Astrocyte (in vitro differentiated cells and primary cell): ENCODE measurements at regions not wholly inside any gene's neighbourhood (a gene's known extent, or its start where the extent isn't known, plus 50 kb on each side); places are given as distances from the start of the nearest gene placed in this dataset.

Experiments used
- DNase-seq: peaks from one replicate; pipeline ENCODE4 v3.0.0-alpha.2; 2010; ENCODE audit warnings: low read depth
- FAIRE-seq: peaks from 2 replicates; lab custom pipeline; 2011; peaks lifted over from hg19 to GRCh38; lab: Jason Lieb, UNC
- H2AFZ ChIP-seq: 2 replicates; pipeline ENCODE4 v1.6.0; 2012; ENCODE audit warnings: low read depth, low read length, inconsistent platforms
- H3K27ac ChIP-seq: 2 replicates; pipeline ENCODE4 v1.5.1; 2011; ENCODE audit warnings: low read depth, low read length, inconsistent platforms
- H3K27me3 ChIP-seq: 2 replicates; pipeline ENCODE4 v1.6.0; 2011; ENCODE audit warnings: low read length, inconsistent platforms; ENCODE audit not compliant: insufficient read depth
- H3K36me3 ChIP-seq: 2 replicates; pipeline ENCODE4 v1.5.1; 2011; ENCODE audit warnings: low read length, inconsistent platforms; ENCODE audit not compliant: insufficient read depth
- H3K4me1 ChIP-seq: 2 replicates; pipeline ENCODE4 v1.5.1; 2011; ENCODE audit warnings: low read length, inconsistent platforms; ENCODE audit not compliant: insufficient read depth
- H3K4me2 ChIP-seq: 2 replicates; pipeline ENCODE4 v1.6.0; 2012; ENCODE audit warnings: low read length, inconsistent platforms
- H3K4me3 ChIP-seq: 2 replicates; pipeline ENCODE4 v1.5.1; 2011; ENCODE audit warnings: low read depth, mild to moderate bottlenecking, low read length, inconsistent platforms; ENCODE audit not compliant: insufficient read depth
- H3K79me2 ChIP-seq: 2 replicates; pipeline ENCODE4 v1.6.0; 2012; ENCODE audit warnings: mild to moderate bottlenecking, low read length, inconsistent platforms; ENCODE audit not compliant: insufficient read depth
- H3K9ac ChIP-seq: 2 replicates; pipeline ENCODE4 v1.6.0; 2012; ENCODE audit warnings: mild to moderate bottlenecking, low read length, inconsistent platforms
- H3K9me3 ChIP-seq: 2 replicates; pipeline ENCODE4 v1.5.1; 2012; ENCODE audit warnings: low read depth, mild to moderate bottlenecking, low read length, inconsistent platforms; ENCODE audit not compliant: insufficient read depth
- H4K20me1 ChIP-seq: 2 replicates; pipeline ENCODE4 v1.6.0; 2012; ENCODE audit warnings: low read length, inconsistent platforms; ENCODE audit not compliant: insufficient read depth
- H3K27ac Mint-ChIP-seq: one replicate; pipeline ENCODE4 v1.8.0; 2021; ENCODE audit warnings: mild to moderate bottlenecking, mixed read lengths; ENCODE audit not compliant: unreplicated experiment
- H3K27me3 Mint-ChIP-seq: one replicate; pipeline ENCODE4 v1.8.0; 2021; ENCODE audit warnings: low read depth, mixed read lengths; ENCODE audit not compliant: unreplicated experiment
- H3K36me3 Mint-ChIP-seq: one replicate; pipeline ENCODE4 v1.8.0; 2021; ENCODE audit warnings: low read depth, mixed read lengths; ENCODE audit not compliant: unreplicated experiment
- H3K4me1 Mint-ChIP-seq: one replicate; pipeline ENCODE4 v1.8.0; 2021; ENCODE audit warnings: low read depth, mixed read lengths; ENCODE audit not compliant: unreplicated experiment
- H3K4me3 Mint-ChIP-seq: one replicate; pipeline ENCODE4 v1.8.0; 2021; ENCODE audit warnings: mild to moderate bottlenecking, moderate library complexity, mixed read lengths; ENCODE audit not compliant: unreplicated experiment
- H3K9me3 Mint-ChIP-seq: one replicate; pipeline ENCODE4 v1.8.0; 2021; ENCODE audit warnings: mild to moderate bottlenecking, mixed read lengths; ENCODE audit not compliant: unreplicated experiment
- EZH2 ChIP-seq: IDR thresholded peaks from 2 replicates; pipeline ENCODE4 v1.6.1; 2012; ENCODE audit warnings: mild to moderate bottlenecking, low read length, inconsistent platforms; ENCODE audit not compliant: insufficient read depth
- TF ChIP-seq, protein P1 (sequence below): IDR thresholded peaks from 2 replicates; pipeline ENCODE4 v1.5.1; 2011; ENCODE audit warnings: low read depth, mild to moderate bottlenecking, inconsistent platforms, low read length, moderate library complexity; ENCODE audit not compliant: insufficient read depth

DNA sequence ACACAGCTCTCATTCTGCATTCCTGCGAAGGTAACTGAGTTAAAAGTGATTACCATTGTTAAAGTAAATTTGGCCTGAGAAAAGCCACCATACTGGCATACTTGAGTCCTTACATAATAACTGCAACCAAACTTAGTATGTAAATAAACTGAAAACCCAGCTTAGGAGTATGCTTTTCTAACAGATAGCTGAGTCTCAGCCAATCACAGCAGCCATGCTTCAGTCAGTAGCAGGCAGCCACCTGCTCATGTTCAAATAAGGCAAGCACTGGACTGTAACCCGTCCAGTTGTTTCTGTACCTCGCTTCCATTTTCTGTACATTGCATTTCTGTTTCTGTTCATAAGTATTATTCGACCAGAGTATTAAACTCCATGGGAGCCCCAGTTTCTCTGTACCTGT is 58.6 kb downstream of the GCNT4 start:
- H3K27me3 Mint-ChIP-seq: peaks cover 9% of the 10 kb centered on the region
- DNase-seq: no peak
- H3K27me3 ChIP-seq: peaks cover 2% of the 10 kb centered on the region
- no peaks in the 10 kb centered on the region for H3K9me3 ChIP-seq
- no peak overlapping the region for H3K27ac Mint-ChIP-seq
- no peak for FAIRE-seq
- no peaks in the 10 kb centered on the region for H3K36me3 ChIP-seq
- H3K4me3 Mint-ChIP-seq: no peak overlapping the region
- H3K36me3 Mint-ChIP-seq: peaks cover 2% of the 10 kb centered on the region
- no peaks in the 10 kb centered on the region for H3K79me2 ChIP-seq
- no peak overlapping the region for H3K9ac ChIP-seq
- H2AFZ ChIP-seq: no peak overlapping the region
- H4K20me1 ChIP-seq: no peaks in the 10 kb centered on the region
- H3K9me3 Mint-ChIP-seq: peaks cover 2% of the 10 kb centered on the region
- no peak overlapping the region for H3K4me3 ChIP-seq
- TF ChIP-seq EZH2: no peak
- TF ChIP-seq, protein P1, sequence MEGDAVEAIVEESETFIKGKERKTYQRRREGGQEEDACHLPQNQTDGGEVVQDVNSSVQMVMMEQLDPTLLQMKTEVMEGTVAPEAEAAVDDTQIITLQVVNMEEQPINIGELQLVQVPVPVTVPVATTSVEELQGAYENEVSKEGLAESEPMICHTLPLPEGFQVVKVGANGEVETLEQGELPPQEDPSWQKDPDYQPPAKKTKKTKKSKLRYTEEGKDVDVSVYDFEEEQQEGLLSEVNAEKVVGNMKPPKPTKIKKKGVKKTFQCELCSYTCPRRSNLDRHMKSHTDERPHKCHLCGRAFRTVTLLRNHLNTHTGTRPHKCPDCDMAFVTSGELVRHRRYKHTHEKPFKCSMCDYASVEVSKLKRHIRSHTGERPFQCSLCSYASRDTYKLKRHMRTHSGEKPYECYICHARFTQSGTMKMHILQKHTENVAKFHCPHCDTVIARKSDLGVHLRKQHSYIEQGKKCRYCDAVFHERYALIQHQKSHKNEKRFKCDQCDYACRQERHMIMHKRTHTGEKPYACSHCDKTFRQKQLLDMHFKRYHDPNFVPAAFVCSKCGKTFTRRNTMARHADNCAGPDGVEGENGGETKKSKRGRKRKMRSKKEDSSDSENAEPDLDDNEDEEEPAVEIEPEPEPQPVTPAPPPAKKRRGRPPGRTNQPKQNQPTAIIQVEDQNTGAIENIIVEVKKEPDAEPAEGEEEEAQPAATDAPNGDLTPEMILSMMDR: no peak
- no peaks in the 10 kb centered on the region for H3K4me1 ChIP-seq
- H3K4me1 Mint-ChIP-seq: no peaks in the 10 kb centered on the region
- H3K27ac ChIP-seq: no peak overlapping the region
- H3K4me2 ChIP-seq: no peak overlapping the region

DNA sequence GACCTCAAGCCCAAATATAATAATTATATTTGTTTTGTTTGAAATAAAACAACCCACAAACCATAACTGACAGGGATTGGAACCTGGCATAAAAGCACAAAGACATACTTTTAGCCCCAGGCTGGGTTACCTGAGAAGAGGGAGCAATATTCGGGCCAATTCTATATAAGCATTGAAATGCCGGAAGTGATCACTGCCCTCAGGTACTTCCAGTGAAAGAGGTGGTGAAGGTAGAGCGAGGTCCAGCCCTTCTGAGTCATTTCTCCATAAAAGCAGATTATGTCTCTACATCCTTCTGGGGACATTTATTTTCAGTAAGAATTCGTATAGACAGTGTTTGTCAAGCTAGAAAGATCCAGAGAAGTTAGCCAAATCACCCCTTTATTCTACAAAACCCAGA is 59.6 kb downstream of the GCNT4 start:
- Mint-ChIP-seq H3K9me3 (peaks cover 2% of the 10 kb centered on the region), H3K27ac (no peak overlapping the region)
- no peak for DNase-seq

DNA sequence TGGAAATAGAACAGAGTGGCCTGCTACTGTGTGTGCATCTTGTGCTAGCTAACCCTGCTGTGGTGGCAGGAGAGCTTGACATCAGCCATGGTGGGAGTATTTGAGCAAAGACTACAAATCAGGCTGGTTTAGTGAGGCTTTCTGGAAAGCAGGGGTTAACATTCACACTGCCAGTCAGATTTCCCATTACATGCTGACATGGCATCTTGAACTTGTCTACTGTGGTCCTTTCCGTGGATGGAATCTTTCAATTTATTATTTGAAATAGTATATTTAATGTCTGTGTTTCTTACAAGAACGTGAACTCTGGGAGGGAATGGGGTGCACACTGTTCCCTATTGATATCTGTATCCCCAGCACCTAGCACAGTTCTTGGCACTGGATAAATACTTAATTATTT is 60.8 kb downstream of the GCNT4 start:
- Histone ChIP-seq H4K20me1 (no peaks in the 10 kb centered on the region), H3K9ac (no peak overlapping the region), H3K36me3 (no peaks in the 10 kb centered on the region), H3K79me2 (no peaks in the 10 kb centered on the region), H3K4me3 (no peak overlapping the region), H3K4me1 (no peaks in the 10 kb centered on the region), H2AFZ (no peak overlapping the region), H3K4me2 (no peak overlapping the region), H3K27me3 (peaks cover 2% of the 10 kb centered on the region), H3K9me3 (no peaks in the 10 kb centered on the region), H3K27ac (no peak overlapping the region)
- no peak overlapping the region for H3K27ac Mint-ChIP-seq
- DNase-seq (no peak), FAIRE-seq (no peak)
- H3K27me3 Mint-ChIP-seq: peaks cover 9% of the 10 kb centered on the region
- H3K4me3 Mint-ChIP-seq: no peak overlapping the region
- peaks cover 2% of the 10 kb centered on the region for H3K36me3 Mint-ChIP-seq
- TF ChIP-seq, protein P1: no peak
- TF ChIP-seq EZH2: no peak
- H3K4me1 Mint-ChIP-seq: no peaks in the 10 kb centered on the region
- H3K9me3 Mint-ChIP-seq: no peaks in the 10 kb centered on the region

More for the DNA sequence above, 59.6 kb downstream of the GCNT4 start:
- no peak overlapping the region for H3K4me2 ChIP-seq
- H3K4me3 ChIP-seq: no peak overlapping the region
- TF ChIP-seq, protein P1: no peak
- no peak for TF ChIP-seq EZH2
- H4K20me1 ChIP-seq: no peaks in the 10 kb centered on the region
- no peak overlapping the region for H2AFZ ChIP-seq
- no peak overlapping the region for H3K9ac ChIP-seq
- no peaks in the 10 kb centered on the region for H3K79me2 ChIP-seq
- H3K9me3 ChIP-seq: no peaks in the 10 kb centered on the region
- no peak for FAIRE-seq
- H3K27ac ChIP-seq: no peak overlapping the region
- peaks cover 9% of the 10 kb centered on the region for H3K27me3 Mint-ChIP-seq
- H3K36me3 Mint-ChIP-seq: peaks cover 2% of the 10 kb centered on the region
- H3K4me1 ChIP-seq: no peaks in the 10 kb centered on the region
- H3K4me1 Mint-ChIP-seq: no peaks in the 10 kb centered on the region
- H3K4me3 Mint-ChIP-seq: no peak overlapping the region
- peaks cover 2% of the 10 kb centered on the region for H3K27me3 ChIP-seq
- H3K36me3 ChIP-seq: no peaks in the 10 kb centered on the region
